Activated CD4-positive, alpha-beta memory T cell treated with anti-CD3 and anti-CD28 coated beads for 36 hours (primary cell): ENCODE measurements at regions not wholly inside any gene's neighbourhood (a gene's known extent, or its start where the extent isn't known, plus 50 kb on each side); places are given as distances from the start of the nearest gene placed in this dataset.

Experiments used
- CTCF ChIA-PET: fragments of 350-600 bp; sonication (Branson Sonifier 250); formaldehyde crosslinking; loops from one replicate; lab custom pipeline; 2021; ENCODE audit warnings: antibody characterized with exemption, inconsistent platforms; lab: Charles Lee
- POLR2A ChIA-PET: fragments of 350-600 bp; sonication (Branson Sonifier 250); formaldehyde crosslinking; loops from one replicate; lab custom pipeline; 2021; ENCODE audit warnings: antibody characterized with exemption; lab: Charles Lee
- DNase-seq: peaks from one replicate; pipeline ENCODE4 v3.0.0-alpha.2; 2020
- H3K27ac Mint-ChIP-seq: one replicate; pipeline ENCODE4 v1.8.0; 2021; ENCODE audit warnings: mixed read lengths
- H3K27me3 Mint-ChIP-seq: one replicate; pipeline ENCODE4 v1.8.0; 2021; ENCODE audit warnings: mixed read lengths
- H3K36me3 Mint-ChIP-seq: one replicate; pipeline ENCODE4 v1.8.0; 2021; ENCODE audit warnings: mixed read lengths
- H3K4me1 Mint-ChIP-seq: one replicate; pipeline ENCODE4 v1.8.0; 2021; ENCODE audit warnings: low read depth, mixed read lengths
- H3K4me3 Mint-ChIP-seq: one replicate; pipeline ENCODE4 v1.8.0; 2021; ENCODE audit warnings: mild to moderate bottlenecking, mixed read lengths
- H3K9me3 Mint-ChIP-seq: one replicate; pipeline ENCODE4 v1.8.0; 2021; ENCODE audit warnings: mixed read lengths
- intact Hi-C: fragments of 100-400 bp; cut with micrococcal nuclease; formaldehyde crosslinking; loops from one replicate; pipeline ENCODE4 v1.15.1; 2023

DNA sequence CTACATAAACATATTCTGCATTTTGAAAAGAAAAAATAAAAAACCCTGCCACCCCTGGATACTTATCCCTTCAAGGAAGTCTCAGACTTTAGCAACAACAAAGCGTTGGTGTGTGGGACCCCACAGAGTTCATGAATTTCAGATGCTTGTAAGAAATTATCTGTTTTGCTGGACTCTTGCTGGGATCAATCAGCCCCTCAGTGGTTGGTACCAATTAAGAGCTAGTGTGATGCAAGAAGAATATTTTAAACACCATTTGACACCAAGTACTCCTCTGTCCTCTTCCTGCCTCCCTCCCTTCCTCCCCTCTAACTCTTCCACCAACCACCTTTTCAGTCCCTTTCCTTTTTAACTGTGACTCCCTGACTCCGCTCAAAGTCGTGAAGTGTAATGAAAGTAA lies 51.5 kb downstream of the SST start:
- no peaks in the 10 kb centered on the region for H3K9me3 Mint-ChIP-seq
- intact Hi-C loops = loop anchor here (5.0 kb wide), 1 partner anchor 1529 kb away; no protein-coding TSS in a partner anchor
- ChIA-PET POLR2A (no interaction called here), CTCF (interaction anchor here (1.3 to 4.5 kb wide), 4 partner anchors 61 to 300 kb away, joined by 4 to 27 read pairs (median 6); no protein-coding TSS in a partner anchor)
- DNase-seq = no peak
- no peak overlapping the region for H3K4me3 Mint-ChIP-seq
- H3K27me3 Mint-ChIP-seq = peaks cover 7% of the 10 kb centered on the region
- no peaks in the 10 kb centered on the region for H3K36me3 Mint-ChIP-seq
- H3K4me1 Mint-ChIP-seq = no peaks in the 10 kb centered on the region
- H3K27ac Mint-ChIP-seq = no peak overlapping the region

DNA sequence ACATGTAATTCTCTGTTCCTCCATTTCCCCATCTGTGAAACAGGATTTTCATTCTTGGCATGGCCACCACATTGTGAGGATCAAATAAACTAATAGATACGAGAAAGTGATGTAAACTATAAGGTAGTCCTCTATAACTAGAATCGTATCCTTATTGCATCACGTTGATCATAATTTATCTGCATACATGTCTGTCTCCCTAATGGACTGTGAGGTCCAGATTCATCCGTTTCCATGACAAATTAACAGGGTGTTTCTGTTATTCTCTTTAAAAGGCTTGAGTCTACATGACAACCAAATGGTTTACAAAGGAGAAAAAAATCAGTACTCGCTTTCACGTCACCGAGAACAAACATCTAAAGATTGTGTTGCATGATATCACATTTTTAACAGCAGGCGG lies 53.0 kb downstream of the SST start:
- intact Hi-C loops = loop anchor here (2.0 to 5.0 kb wide), 2 partner anchors 298 to 1530 kb away; no protein-coding TSS in a partner anchor
- H3K36me3 Mint-ChIP-seq = no peaks in the 10 kb centered on the region
- CTCF ChIA-PET = interaction anchor here (0.7 to 8.9 kb wide), 5 partner anchors 36 to 299 kb away, joined by 3 to 187 read pairs (median 53); no protein-coding TSS in a partner anchor

DNA sequence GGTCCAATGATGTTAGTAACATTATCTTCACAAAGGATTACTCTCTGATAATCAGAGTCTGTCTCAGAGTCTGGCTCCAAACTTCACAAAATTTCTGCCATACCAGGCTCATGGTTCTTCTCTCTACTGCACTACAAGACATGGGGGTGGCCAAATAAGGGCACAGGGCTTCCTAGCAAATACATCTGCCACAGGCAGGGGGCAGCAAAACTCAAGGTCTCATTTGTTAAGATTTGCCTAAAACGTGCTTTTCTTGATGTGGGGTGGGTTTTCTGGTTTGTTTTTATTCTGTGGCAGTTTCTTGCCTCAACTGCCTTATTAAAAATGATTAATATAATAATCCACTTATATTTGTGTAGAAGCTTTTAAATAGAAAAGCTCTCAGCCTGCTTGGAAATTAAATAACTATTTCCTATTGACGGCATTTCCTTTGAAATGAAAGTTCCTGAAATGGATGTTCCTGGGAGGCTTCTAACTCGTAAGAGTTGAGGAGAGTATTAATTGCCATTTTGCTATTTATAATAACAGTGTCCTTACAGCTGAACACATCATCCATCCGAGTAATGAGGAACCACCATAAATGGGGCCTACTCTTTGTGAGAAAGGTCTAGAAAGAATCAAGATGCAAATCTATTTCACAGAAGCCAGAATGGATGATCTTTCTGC lies 53.8 kb downstream of the SST start:
- CTCF ChIA-PET = interaction anchor here (0.6 to 8.9 kb wide), 32 partner anchors 9 to 1238 kb away, joined by 3 to 187 read pairs (median 4); partner anchors contain the start of gene RTP4
- POLR2A ChIA-PET = no interaction called here
- Mint-ChIP-seq H3K36me3 (no peaks in the 10 kb centered on the region), H3K4me1 (no peaks in the 10 kb centered on the region), H3K9me3 (no peaks in the 10 kb centered on the region), H3K27me3 (peaks cover 9% of the 10 kb centered on the region), H3K27ac (no peak overlapping the region), H3K4me3 (no peak overlapping the region)
- DNase-seq = peak; percentile 67
- intact Hi-C loops = loop anchor here (1.0 to 5.0 kb wide), 4 partner anchors 63 to 1531 kb away; no protein-coding TSS in a partner anchor

More for the DNA sequence above, 53.0 kb downstream of the SST start:
- Mint-ChIP-seq H3K4me3 (no peak overlapping the region), H3K4me1 (no peaks in the 10 kb centered on the region), H3K9me3 (no peaks in the 10 kb centered on the region), H3K27ac (no peak overlapping the region), H3K27me3 (peaks cover 6% of the 10 kb centered on the region)
- no peak for DNase-seq
- POLR2A ChIA-PET = no interaction called here

DNA sequence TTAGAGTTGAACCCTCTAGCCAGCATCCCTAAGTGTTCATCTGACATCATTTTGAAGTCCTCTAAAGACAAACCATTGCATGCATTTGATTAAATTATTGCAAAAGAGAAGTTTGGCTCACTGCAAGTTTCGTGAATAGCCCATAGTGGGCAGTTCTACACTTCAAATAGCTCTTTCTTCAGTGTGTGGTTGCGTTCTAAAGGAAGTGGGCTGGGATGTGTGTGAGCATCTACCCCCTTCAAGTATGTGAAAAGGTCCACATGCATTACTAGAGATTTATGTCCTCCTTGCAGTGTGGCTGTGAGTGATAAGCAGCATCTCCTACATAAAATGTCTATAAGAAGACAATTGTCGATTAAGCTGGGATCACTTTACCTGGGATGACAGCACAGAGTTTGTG lies 54.6 kb downstream of the SST start:
- ChIA-PET CTCF (interaction anchor here (0.6 to 8.9 kb wide), 31 partner anchors 11 to 1239 kb away, joined by 3 to 187 read pairs (median 4); partner anchors contain the start of gene RTP4), POLR2A (no interaction called here)
- Mint-ChIP-seq H3K27ac (no peak overlapping the region), H3K27me3 (peaks cover 12% of the 10 kb centered on the region), H3K9me3 (no peaks in the 10 kb centered on the region), H3K36me3 (no peaks in the 10 kb centered on the region), H3K4me3 (no peak overlapping the region), H3K4me1 (no peaks in the 10 kb centered on the region)
- intact Hi-C loops = loop anchor here (1.0 to 5.0 kb wide), 4 partner anchors 64 to 1532 kb away; no protein-coding TSS in a partner anchor
- DNase-seq = no peak

DNA sequence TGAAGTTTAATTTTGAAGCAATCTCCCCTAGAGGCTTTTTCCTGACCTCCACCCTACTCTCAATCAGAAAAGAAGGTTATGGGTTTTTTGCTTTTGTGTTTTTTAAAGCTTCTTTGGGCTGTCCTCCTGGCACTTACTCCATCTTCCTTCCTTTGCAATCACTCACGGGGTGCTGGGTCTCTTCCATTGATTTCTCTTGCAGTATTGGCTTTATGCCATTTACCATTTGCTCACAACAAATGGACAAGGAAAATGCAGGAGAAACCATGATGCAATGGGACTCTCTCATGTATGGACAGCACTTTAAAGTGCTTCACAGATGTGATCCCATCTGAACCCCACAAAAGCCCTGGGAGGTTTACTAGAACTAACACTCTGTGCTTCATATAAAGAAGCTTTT lies 57.5 kb downstream of the SST start:
- H3K4me3 Mint-ChIP-seq = no peak overlapping the region
- H3K36me3 Mint-ChIP-seq = no peaks in the 10 kb centered on the region

DNA sequence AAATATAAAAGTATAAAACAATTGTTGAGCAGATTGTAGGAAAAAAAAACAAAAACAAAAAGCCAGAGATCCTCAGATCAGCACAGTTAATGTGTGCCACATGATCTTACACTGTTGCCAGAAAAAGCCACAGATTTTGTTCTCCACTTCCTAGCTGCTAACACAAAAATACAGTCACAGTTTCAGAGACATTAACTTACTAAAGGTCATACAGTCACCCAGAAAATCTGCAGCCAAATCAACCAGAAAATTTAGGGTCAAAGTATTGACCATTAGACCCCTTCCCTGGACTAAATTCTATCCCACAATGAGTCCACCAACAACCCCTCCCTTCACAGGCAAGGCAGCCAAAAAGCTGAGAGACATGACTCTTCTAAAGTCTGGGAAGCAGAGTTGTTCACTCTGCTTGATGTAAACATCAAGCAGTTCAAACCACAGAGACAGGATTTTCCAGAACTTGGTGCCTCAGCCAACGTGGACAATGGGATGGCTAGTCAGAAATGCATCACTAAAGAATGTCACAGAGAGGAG lies 59.1 kb downstream of the SST start:
- Mint-ChIP-seq H3K4me3 (no peak overlapping the region), H3K27me3 (peaks cover 35% of the 10 kb centered on the region), H3K9me3 (no peaks in the 10 kb centered on the region), H3K4me1 (no peaks in the 10 kb centered on the region), H3K36me3 (no peaks in the 10 kb centered on the region), H3K27ac (no peak overlapping the region)
- ChIA-PET POLR2A (no interaction called here), CTCF (interaction anchor here (8.3 to 8.9 kb wide), 2 partner anchors 69 to 293 kb away, joined by 105 to 187 read pairs; no protein-coding TSS in a partner anchor)
- DNase-seq = no peak
- intact Hi-C loops = no loop called here

More for the DNA sequence above, 57.5 kb downstream of the SST start:
- POLR2A ChIA-PET = no interaction called here
- CTCF ChIA-PET = interaction anchor here (0.6 to 8.9 kb wide), 4 partner anchors 68 to 294 kb away, joined by 3 to 187 read pairs (median 54); no protein-coding TSS in a partner anchor
- H3K9me3 Mint-ChIP-seq = no peaks in the 10 kb centered on the region
- intact Hi-C loops = no loop called here
- no peaks in the 10 kb centered on the region for H3K4me1 Mint-ChIP-seq
- H3K27ac Mint-ChIP-seq = no peak overlapping the region
- peaks cover 28% of the 10 kb centered on the region for H3K27me3 Mint-ChIP-seq
- DNase-seq = no peak

DNA sequence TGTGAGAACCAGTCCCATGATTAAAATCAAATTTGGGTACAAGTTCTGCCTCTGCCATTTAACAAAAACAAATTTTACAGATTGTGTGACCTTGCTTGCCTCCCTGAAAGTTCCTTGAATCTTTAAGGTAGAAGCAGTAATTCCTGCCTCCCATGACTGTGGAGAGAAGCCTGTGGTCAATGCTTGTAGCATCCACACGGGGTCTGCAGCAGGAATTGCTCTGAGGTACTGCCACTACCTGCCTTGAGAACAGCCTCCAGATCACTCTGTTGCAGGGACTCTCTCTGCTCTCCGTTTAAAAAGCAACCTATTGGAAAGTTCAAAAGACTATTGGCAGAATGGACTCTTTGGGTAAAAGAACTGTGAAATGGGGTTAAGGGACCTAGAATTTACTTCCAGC lies 75.9 kb downstream of the SST start:
- Mint-ChIP-seq H3K27me3 (peaks cover 35% of the 10 kb centered on the region), H3K9me3 (no peaks in the 10 kb centered on the region), H3K4me1 (no peaks in the 10 kb centered on the region), H3K27ac (no peak overlapping the region), H3K4me3 (no peak overlapping the region), H3K36me3 (no peaks in the 10 kb centered on the region)
- intact Hi-C loops = no loop called here
- no peak for DNase-seq
- CTCF ChIA-PET = interaction anchor here (1.2 to 1.8 kb wide), 2 partner anchors 85 to 276 kb away, joined by 4 to 7 read pairs; no protein-coding TSS in a partner anchor
- POLR2A ChIA-PET = no interaction called here

DNA sequence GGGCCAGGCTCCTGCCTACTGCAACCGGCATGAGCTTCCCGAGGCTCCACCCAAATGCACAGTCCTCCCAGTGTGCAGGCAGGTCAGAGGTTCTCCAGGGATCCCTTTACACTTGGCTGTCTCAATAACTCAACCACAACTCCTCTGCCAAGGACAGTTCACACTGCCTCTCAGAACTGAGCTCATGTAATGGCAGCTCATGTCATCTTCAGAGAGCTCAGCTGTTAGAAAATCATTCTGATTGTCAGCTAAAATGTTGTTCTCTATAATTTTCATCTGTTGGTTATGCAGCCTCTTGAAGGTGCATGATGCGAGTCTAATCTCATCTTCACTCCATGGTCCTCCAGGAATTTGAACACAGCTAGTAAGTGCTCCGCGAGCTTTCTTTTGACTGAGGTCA lies 76.7 kb downstream of the SST start:
- H3K4me3 Mint-ChIP-seq = no peak overlapping the region
- CTCF ChIA-PET = interaction anchor here (0.7 to 1.8 kb wide), 4 partner anchors 22 to 275 kb away, joined by 3 to 7 read pairs (median 4); no protein-coding TSS in a partner anchor
- no peaks in the 10 kb centered on the region for H3K36me3 Mint-ChIP-seq
- POLR2A ChIA-PET = no interaction called here
- intact Hi-C loops = no loop called here
- H3K4me1 Mint-ChIP-seq = no peaks in the 10 kb centered on the region
- peaks cover 37% of the 10 kb centered on the region for H3K27me3 Mint-ChIP-seq
- H3K27ac Mint-ChIP-seq = no peak overlapping the region
- H3K9me3 Mint-ChIP-seq = no peaks in the 10 kb centered on the region
- no peak for DNase-seq

DNA sequence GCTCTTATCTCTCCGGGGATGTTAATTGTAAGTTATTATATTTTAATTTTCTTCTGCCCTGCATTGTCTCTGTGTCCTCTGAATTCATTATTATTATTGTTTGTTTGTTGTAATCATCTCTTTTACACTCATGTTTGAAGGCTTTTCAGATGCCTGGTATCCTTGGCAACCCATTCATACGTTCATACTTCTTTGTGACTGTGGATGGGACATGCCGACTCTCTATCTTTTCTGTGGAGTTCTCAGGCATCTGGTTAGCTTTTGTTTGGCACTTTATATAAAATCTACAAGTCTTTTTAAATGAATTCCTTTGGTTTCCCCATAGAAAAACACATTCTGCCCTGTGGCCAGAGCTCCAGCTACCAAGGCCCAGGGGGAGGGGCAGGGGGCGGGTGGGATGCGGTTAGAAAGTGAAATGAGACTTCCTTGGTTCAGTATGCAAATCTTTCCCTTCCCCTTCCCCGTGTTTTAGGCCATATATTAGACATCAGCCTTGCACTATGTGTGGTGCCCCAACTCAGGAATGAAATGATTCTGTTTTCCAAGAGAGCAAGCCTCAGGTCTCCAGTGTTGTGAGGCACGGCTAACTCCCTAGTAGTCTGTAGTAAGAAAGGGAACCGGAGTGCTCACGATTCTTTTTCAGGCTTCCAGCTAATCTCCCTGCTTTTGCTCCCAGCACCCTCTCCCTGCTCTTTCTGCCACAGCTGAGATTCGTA lies 79.2 kb downstream of the SST start:
- ChIA-PET CTCF (interaction anchor here (0.9 kb wide), 1 partner anchor 88 kb away, joined by 3 read pairs; no protein-coding TSS in a partner anchor), POLR2A (no interaction called here)
- no peaks in the 10 kb centered on the region for H3K9me3 Mint-ChIP-seq
- intact Hi-C loops = no loop called here
- H3K4me1 Mint-ChIP-seq = no peaks in the 10 kb centered on the region
- no peak overlapping the region for H3K27ac Mint-ChIP-seq
- no peak overlapping the region for H3K4me3 Mint-ChIP-seq
- DNase-seq = no peak
- no peaks in the 10 kb centered on the region for H3K36me3 Mint-ChIP-seq
- H3K27me3 Mint-ChIP-seq = peaks cover 30% of the 10 kb centered on the region

DNA sequence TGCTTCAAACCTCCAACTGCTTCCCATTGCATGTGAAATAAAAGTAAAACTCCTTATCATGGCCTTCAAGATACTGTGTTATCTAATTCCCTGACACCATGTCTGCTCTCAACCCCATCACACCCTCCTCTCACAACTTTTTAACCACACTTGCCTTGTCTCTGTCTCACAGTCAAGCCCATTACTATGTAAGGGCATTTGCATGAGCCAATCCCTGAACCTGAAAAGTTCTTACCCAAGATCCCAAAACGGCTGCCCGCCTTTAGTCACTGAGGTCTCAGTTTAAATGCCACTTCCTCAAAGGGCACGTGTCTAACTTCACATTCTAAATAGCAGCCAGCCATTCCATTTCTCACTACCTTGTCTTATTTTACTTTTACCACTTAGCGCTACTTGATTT lies 83.1 kb downstream of the SST start:
- intact Hi-C loops = no loop called here
- Mint-ChIP-seq H3K36me3 (no peaks in the 10 kb centered on the region), H3K4me1 (no peaks in the 10 kb centered on the region), H3K9me3 (no peaks in the 10 kb centered on the region), H3K27me3 (peaks cover 22% of the 10 kb centered on the region), H3K4me3 (no peak overlapping the region), H3K27ac (no peak overlapping the region)
- CTCF ChIA-PET = no interaction called here
- no peak for DNase-seq
- POLR2A ChIA-PET = no interaction called here

DNA sequence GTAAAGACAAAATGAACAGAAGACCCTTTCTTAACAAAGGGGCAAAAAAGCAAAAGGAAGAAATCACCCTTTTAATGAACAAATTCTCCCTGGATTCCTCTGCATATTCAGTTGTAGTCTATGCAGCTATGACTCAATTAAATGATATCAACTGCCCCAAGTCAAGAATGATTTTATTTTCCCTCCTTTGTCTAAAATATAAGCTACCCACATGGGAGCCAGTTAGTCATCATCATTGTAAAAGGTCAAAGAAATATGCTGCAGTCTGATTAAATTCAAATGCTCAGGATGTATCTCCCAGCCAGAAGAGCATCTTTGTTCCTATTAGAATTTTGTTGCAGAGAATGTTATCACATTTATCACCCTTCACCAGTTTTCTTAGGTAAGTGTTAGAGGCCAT lies 84.0 kb downstream of the SST start:
- CTCF ChIA-PET = no interaction called here
- no peak overlapping the region for H3K4me3 Mint-ChIP-seq
- peaks cover 20% of the 10 kb centered on the region for H3K27me3 Mint-ChIP-seq
- POLR2A ChIA-PET = no interaction called here
- H3K9me3 Mint-ChIP-seq = no peaks in the 10 kb centered on the region
- DNase-seq = no peak
- intact Hi-C loops = no loop called here
- H3K36me3 Mint-ChIP-seq = no peaks in the 10 kb centered on the region
- no peaks in the 10 kb centered on the region for H3K4me1 Mint-ChIP-seq
- no peak overlapping the region for H3K27ac Mint-ChIP-seq

DNA sequence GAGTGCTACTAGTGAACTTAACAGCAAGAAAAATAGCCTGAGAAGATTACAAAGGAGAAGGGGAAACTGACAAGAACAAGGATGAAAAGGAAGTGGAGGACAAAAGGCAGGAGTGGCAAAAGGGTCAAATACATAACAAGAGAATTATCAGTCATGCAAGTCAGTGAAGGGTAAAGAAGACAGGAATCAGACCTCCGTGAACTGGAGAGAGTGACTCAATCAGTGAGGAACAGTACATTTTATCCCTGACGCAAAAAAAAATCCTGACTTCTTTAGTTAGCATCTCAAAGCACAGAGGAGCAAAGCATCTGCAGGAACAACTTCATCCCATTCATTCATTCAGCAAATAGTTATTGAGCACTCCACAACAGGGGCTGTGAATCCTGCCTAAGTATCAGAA lies 97.8 kb downstream of the SST start:
- H3K36me3 Mint-ChIP-seq = no peaks in the 10 kb centered on the region
- peaks cover 10% of the 10 kb centered on the region for H3K27me3 Mint-ChIP-seq
- ChIA-PET POLR2A (no interaction called here), CTCF (no interaction called here)
- intact Hi-C loops = no loop called here
- no peak overlapping the region for H3K4me3 Mint-ChIP-seq
- no peak overlapping the region for H3K27ac Mint-ChIP-seq
- DNase-seq = no peak
- H3K4me1 Mint-ChIP-seq = no peaks in the 10 kb centered on the region
- no peaks in the 10 kb centered on the region for H3K9me3 Mint-ChIP-seq
